ENCODE measurements at regions not wholly inside any gene's neighbourhood (a gene's known extent, or its start where the extent isn't known, plus 50 kb on each side); places are given as distances from the start of the nearest gene placed in this dataset.

DNA sequence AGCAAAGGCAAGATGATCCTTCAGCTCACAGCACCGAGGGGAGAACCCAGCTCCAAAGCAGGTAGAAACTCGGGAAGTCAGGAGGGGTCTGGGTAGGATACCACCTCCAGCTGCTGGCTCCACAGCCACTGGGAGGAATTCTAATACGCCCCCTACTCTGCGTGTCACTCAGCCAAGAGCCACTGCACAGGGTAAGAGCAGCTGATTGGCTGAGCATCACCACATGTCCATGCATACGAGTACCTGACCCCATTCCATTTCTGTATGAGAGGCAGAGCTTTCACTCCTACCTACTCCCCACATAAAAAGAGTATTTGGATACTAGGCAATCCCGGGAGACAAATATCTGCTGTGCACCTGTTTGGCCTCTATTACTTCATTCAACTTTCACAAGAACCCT, 121.4 kb downstream of the RRAGC start:
- no peak overlapping the region for H2AFZ ChIP-seq (ENCODE audit: low read length)
- H3K79me2 ChIP-seq (ENCODE audit: insufficient read depth, low read depth, low read length): no peaks in the 10 kb centered on the region
- intact Hi-C loops (cut with micrococcal nuclease; ENCODE audit: unreplicated experiment): no loop called here
- ChIA-PET POLR2A (interaction anchor here (0.7 kb wide), 1 partner anchor 910 kb away, joined by 6 read pairs; no protein-coding TSS in a partner anchor), CTCF (ENCODE audit: unreplicated experiment) (no interaction called here)
- no peak for DNase-seq (ENCODE audit: low spot score)
- no peaks in the 10 kb centered on the region for H4K20me1 ChIP-seq (ENCODE audit: insufficient read depth, low read length)
- H3K27ac ChIP-seq (ENCODE audit: low read depth, low read length, poor library complexity, severe bottlenecking): no peak overlapping the region
- H3K4me2 ChIP-seq (ENCODE audit: low read length): no peak overlapping the region
- no peak overlapping the region for H3K4me3 ChIP-seq (ENCODE audit: low read depth, low read length, poor library complexity, severe bottlenecking)
- no peaks in the 10 kb centered on the region for H3K9me2 ChIP-seq (ENCODE audit: insufficient read depth, low read length)
- H3K36me3 ChIP-seq (ENCODE audit: insufficient read depth, low read length): no peaks in the 10 kb centered on the region
- no peak for TF ChIP-seq CTCF (conservative IDR thresholded peaks at IDR 0.05; ENCODE audit: low read length)
- no peak for TF ChIP-seq EZH2phosphoT487 (IDR thresholded peaks at IDR 0.05; ENCODE audit: borderline replicate concordance, low read depth, low read length)
- no peaks in the 10 kb centered on the region for H3K9me3 ChIP-seq (ENCODE audit: low read length)
- BruUV-seq (replicated peaks): no TSS peak
- no peaks in the 10 kb centered on the region for H3K4me1 ChIP-seq (ENCODE audit: insufficient read depth, low read length, poor library complexity, severe bottlenecking)

DNA sequence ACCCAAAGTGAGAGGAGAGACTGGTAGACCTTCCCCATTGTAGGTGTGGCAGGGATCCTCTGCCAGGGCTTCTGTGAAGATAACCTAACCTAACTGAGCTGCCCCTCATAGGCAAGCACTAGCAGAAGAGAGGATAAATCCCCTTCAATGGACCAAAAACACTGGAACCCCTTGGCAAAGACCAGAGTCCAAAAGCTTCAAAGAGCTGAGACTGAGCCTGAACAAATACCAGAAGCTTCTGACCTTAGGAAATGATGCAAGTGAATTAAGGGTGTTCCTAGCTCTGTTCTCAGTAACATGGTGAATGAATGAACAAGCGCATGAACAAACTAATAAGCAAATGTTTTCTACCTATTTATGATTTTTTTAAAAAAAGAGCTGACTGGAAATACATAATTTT, 123.2 kb downstream of the RRAGC start:
- no TSS peak for BruUV-seq (replicated peaks)
- intact Hi-C loops (cut with micrococcal nuclease; ENCODE audit: unreplicated experiment): no loop called here
- no peak overlapping the region for H2AFZ ChIP-seq (ENCODE audit: low read length)

More for the DNA sequence above, 123.2 kb downstream of the RRAGC start:
- no peak overlapping the region for H3K4me2 ChIP-seq (ENCODE audit: low read length)
- no peak overlapping the region for H3K27ac ChIP-seq (ENCODE audit: low read depth, low read length, poor library complexity, severe bottlenecking)
- no peak for DNase-seq (ENCODE audit: low spot score)
- CTCF ChIA-PET (ENCODE audit: unreplicated experiment): no interaction called here
- POLR2A ChIA-PET: interaction anchor here (0.6 kb wide), 1 partner anchor 103 kb away, joined by 4 read pairs; no protein-coding TSS in a partner anchor
- no peaks in the 10 kb centered on the region for H3K9me2 ChIP-seq (ENCODE audit: insufficient read depth, low read length)
- no peaks in the 10 kb centered on the region for H3K36me3 ChIP-seq (ENCODE audit: insufficient read depth, low read length)
- TF ChIP-seq CTCF (conservative IDR thresholded peaks at IDR 0.05; ENCODE audit: low read length) (no peak), EZH2phosphoT487 (IDR thresholded peaks at IDR 0.05; ENCODE audit: borderline replicate concordance, low read depth, low read length) (no peak)
- H3K4me3 ChIP-seq (ENCODE audit: low read depth, low read length, poor library complexity, severe bottlenecking): no peak overlapping the region
- no peaks in the 10 kb centered on the region for H4K20me1 ChIP-seq (ENCODE audit: insufficient read depth, low read length)
- no peaks in the 10 kb centered on the region for H3K9me3 ChIP-seq (ENCODE audit: low read length)
- no peaks in the 10 kb centered on the region for H3K79me2 ChIP-seq (ENCODE audit: insufficient read depth, low read depth, low read length)
- H3K4me1 ChIP-seq (ENCODE audit: insufficient read depth, low read length, poor library complexity, severe bottlenecking): no peaks in the 10 kb centered on the region
